Suprapubic skin (tissue), 4 donors: ENCODE measurements at regions not wholly inside any gene's neighbourhood (a gene's known extent, or its start where the extent isn't known, plus 50 kb on each side); places are given as distances from the start of the nearest gene placed in this dataset.

Source experiments
- POLR2A ChIP-seq, 2 donors: fragments of 450-650 bp; IDR thresholded peaks; one replicate each; pipeline ENCODE4 v1.6.1; 2017; ENCODE audit warnings: antibody characterized with exemption in 2 of 2, mild to moderate bottlenecking in 2 of 2, moderate library complexity in 2 of 2
- POLR2AphosphoS5 ChIP-seq, 3 donors: sonication (generic); formaldehyde crosslinking; IDR thresholded peaks; one replicate each; pipeline ENCODE4 v1.6.1; 2017; ENCODE audit warnings: antibody characterized with exemption in 3 of 3
- TF ChIP-seq, protein P1 (sequence below), 2 donors: fragments of 200-600 bp in 1 of 2; fragments of 450-650 bp in 1 of 2; sonication (generic) in 1 of 2; IDR thresholded peaks; one replicate each; pipeline ENCODE4 v1.5.1; 2016 to 2019; ENCODE audit warnings: antibody characterized with exemption in 2 of 2, mild to moderate bottlenecking in 1 of 2, moderate library complexity in 1 of 2

DNA sequence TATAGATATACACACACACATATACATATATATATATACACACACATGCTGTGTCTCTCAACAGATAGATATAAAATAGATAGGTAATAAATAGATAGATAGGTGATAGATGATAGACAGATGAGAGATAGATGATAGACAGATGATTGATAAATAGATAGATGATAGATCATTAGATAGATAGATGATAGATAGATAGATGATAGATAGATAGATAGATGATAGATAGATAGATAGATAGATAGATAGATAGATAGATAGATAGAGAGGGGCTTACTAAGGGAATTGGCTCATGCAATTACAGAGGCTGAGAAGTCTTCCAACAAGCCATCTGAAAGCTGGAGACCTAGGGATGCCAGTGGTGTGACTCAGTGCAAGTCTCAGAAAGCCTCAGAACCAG lies 394.5 kb downstream of the ICE1 start:
- TF ChIP-seq, protein P1, sequence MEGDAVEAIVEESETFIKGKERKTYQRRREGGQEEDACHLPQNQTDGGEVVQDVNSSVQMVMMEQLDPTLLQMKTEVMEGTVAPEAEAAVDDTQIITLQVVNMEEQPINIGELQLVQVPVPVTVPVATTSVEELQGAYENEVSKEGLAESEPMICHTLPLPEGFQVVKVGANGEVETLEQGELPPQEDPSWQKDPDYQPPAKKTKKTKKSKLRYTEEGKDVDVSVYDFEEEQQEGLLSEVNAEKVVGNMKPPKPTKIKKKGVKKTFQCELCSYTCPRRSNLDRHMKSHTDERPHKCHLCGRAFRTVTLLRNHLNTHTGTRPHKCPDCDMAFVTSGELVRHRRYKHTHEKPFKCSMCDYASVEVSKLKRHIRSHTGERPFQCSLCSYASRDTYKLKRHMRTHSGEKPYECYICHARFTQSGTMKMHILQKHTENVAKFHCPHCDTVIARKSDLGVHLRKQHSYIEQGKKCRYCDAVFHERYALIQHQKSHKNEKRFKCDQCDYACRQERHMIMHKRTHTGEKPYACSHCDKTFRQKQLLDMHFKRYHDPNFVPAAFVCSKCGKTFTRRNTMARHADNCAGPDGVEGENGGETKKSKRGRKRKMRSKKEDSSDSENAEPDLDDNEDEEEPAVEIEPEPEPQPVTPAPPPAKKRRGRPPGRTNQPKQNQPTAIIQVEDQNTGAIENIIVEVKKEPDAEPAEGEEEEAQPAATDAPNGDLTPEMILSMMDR (IDR thresholded peaks at IDR 0.05): no peak
- TF ChIP-seq POLR2A (IDR thresholded peaks at IDR 0.05) (no peak), POLR2AphosphoS5 (IDR thresholded peaks at IDR 0.05) (no peak)
